Cortex of kidney (tissue), 1 donor: ENCODE measurements at regions not wholly inside any gene's neighbourhood (a gene's known extent, or its start where the extent isn't known, plus 50 kb on each side); places are given as distances from the start of the nearest gene placed in this dataset.
"Not testable (repeated sequence)": the region's sequence is repeated elsewhere in the genome, so short reads cannot be mapped to it uniquely, and the experiment has no call there.

Experiments used
- DNase-seq: peaks from one replicate; lab custom pipeline; 2025; lab: John Stamatoyannopoulos, UW

DNA sequence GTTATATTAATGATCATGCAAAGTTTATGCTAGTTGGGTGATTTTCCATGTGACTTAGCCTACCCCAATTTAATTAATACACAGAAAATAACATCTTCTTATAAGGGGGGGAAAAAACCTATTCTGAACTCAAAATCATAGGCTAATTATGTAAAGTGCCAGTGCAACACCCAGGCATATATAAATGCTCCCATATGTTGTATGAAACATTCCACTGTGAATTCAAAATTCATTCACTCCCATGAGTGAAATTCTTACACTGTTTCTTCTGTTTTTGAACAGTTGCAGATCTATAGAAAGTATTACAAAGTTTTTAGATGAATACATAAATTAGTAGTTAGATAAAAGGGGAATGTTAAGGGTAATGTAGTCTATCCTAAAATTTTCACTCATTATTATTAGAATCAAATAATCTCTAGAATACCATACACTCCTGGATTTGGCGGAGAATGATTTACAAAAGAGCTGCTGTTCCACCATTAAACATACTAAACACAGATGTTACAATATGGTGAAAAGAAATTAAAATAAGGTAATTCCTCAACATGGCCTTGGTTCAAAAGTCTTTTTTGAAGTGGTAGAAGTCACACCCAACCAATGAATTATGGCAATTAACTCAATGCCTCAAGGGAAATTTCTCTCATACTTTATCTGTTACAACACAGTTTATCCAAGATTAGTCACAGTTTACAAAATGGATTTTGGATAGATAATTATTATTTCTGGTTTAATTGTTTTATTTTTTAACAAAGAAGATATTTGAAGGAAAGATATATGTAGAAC, 454.1 kb upstream of the FLRT2 start:
- no peak for DNase-seq

DNA sequence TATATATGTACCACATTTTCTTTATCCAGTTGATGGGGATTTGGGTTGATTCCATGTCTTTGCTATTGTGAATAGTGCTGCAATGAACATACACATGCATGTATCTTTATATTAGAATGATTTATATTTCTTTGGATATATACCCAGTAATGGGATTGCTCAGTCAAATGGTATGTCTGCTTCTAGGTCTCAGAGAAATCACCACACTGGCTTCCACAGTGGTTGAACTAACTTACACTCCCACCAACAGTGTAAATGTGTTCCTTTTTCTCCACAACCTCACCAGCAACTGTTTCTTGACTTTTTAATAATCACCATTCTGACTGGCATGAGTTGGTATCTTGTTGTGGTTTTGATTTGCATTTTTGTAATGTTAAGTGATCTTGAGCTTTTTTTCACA, 452.2 kb upstream of the FLRT2 start:
- not testable (repeated sequence) for DNase-seq

DNA sequence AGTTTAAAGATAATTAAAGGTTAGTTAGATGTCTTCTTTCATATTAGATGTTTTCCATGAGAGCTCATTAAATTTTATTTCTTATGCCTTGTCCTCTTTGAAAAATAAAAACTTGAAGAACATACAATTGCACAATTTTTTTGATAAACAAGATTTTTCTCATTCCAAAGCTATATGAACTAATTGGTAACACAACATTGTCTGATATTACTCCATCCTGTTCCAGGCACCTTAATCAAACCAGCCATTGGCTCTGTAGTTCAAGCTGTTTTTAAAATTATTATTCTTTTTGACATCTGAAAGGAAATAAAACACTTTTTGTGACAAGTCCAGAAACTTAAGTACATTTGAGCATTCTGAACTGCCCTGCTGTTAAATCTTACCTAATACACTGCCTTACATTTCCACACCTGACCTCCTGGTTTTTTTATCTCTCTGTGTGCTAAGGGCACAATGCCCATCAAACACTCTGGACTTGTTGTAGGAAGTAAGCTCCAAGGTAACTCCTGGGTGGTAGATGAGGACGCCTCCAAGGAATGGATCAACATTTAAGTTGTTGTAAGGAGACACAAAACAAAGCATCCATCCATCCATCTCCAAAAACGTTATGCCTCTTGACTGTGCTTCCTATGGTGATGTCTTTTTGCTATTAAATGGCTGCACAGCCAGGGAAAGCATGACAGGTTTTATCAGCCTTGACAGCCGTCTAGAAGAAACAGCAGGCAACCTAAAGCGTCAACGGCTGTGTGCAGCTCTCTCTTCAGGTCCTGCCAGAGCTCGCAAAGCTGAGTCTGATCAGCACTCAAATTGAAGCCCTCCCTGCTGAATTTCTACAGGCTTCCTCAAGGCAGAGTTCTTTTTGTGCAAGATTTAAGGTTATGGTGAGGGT, 449.9 kb upstream of the FLRT2 start:
- no peak for DNase-seq

DNA sequence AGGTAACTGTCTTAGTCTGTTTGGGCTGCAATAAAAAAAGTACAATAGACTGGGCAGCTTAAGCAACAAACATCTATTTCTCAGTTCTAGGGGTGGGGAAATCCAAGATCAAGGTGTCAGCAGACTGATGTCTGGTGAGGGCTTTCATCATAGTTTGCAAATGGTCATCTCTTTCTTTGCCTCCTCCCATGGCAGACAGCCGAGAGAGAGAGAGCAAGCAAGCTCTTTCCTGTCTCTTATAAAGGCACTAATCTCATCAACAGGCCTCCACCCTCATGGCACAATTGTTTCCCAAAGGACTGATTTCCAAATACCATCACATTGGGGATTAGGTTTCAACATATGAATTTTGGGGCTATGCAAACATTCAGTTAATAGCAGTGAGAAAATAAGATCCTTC, 445.6 kb upstream of the FLRT2 start:
- no peak for DNase-seq

DNA sequence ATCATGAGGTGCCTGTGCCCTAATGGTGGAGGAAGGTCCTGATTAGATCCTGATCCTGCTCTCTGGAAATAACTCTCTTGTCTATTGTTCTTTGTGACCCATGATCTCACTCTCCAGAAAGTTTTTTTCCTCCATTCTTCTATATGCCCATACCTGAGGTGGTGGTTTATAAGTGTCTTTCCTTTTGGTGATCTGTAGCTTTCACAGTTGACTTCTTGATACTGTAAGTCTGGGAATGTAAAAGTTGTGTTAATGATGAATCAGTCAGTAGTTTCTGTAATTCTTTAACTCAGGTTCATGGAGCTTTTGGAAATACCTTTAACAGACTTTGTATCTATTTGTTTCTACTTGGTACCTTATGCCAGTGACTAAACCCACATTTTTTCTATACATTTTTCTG, 444.0 kb upstream of the FLRT2 start:
- no peak for DNase-seq

DNA sequence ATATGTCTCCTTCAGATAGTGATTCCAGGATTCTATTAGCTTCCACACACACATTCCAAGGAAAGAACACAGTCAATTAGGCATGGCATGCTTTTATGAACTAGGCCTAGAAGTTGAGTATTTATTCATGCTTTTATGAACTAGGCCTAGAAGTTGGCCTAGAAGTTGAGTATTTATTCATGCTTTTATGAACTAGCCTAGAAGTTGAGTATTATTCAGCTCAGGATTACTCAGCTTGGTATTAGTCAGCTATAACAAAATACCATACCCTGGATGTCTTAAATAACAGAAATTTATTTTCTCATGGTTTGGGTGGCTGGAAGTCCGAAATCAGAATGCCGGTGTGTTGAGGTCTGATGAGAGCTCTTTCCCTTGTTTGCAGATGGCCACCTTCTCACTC, 442.7 kb upstream of the FLRT2 start:
- no peak for DNase-seq

DNA sequence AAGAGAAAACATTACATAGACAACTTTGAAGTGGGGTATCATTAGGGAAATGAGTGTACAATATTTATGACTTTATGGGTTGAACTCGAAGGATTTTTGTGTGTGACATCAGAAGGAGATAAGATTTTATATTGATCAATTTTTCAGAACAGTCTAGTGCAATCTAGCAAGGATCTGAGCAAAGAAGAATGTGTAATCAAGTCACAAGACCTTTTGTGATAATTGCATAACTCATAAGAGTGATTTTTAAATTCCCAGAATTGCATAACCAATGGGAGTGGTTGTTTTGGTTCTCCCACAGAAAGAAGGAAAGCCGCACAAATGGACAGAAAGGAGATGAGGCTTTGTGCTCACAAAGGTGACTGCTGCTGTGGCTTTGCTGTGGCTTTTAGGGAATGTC, 441.8 kb upstream of the FLRT2 start:
- DNase-seq = no peak

DNA sequence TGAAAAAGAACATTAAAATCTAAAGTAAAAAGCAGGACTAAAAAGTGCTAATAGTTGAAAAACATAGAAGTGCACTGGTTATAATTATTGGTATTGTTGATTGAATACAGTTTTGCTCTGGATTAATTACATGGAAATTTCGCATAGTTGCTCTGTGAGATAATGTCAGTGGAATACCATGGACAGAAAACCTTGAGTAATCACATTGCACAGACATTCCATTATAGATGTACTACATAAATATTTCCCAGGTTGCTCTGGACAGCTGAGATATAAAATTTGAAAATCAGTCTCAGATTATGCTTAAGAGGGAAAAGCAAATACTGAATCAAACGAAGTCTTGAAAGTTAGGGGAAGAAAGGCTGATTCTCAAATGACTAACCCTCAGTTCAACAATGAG, 439.3 kb upstream of the FLRT2 start:
- no peak for DNase-seq

DNA sequence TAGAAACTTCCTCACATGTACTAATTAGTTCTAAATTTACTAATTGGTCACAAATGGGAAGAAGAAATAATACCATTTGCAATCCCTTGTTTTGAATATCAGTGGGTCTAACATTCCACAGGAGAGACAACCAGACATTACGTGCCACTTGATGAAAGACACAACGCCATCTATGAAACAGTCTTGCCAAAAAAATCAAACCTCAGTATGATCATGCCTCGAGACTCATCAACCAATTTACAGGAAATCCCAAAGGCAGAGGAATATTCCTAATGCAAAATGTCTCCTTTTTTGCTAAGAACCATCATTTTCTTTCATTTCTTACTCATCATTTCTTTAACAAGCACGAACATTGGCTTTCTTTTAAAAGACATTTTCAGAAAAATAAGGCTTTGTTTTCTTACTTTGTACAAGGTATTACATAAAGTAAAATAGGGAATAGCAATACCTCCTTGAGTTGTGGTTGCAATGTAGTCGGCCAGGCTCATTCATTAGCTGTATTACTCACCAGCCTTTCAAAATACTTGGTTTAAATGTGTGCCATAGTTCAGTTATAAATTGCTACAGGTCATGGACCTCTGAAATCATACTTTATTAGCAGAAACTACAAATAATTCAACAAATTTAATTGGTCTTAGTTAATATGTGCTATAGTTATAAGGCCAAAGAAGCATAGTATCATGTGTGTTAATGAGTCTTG, 436.2 kb upstream of the FLRT2 start:
- DNase-seq = no peak

DNA sequence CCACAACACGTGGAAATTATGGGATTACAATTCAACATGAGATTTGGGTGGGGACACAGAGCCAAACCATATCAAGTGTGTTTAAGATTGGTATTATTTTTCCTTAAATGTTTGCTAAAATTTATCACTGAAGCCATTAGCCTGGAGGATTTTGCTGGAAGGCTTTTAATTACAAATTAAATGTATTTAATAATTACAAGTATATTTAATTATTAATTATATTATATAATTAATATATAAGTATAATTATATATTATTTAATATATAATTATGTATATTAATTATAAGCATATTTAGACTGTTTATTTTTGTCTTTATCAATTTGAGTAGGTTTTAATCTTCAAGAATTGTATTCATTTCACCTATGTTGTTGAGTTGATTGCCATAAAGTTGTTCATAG, 427.4 kb upstream of the FLRT2 start:
- no peak for DNase-seq

DNA sequence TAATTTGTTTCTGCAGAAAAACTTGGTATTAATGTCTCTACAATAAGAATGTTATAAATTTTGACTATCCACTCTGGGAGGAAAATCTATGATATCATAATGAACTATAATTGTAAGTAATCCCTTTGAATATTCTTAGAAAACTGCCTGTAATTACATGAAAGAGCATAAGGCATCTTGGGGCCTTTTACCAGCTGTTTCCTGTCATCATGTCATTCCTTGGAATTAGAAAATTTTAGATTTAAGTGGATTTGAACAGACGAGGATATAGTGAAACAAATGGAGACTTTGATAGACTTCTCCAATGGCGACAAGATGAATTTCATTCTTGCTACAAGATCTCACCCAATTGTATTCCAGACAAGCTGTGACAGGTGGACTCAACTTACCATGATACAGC, 423.4 kb upstream of the FLRT2 start:
- DNase-seq = no peak

DNA sequence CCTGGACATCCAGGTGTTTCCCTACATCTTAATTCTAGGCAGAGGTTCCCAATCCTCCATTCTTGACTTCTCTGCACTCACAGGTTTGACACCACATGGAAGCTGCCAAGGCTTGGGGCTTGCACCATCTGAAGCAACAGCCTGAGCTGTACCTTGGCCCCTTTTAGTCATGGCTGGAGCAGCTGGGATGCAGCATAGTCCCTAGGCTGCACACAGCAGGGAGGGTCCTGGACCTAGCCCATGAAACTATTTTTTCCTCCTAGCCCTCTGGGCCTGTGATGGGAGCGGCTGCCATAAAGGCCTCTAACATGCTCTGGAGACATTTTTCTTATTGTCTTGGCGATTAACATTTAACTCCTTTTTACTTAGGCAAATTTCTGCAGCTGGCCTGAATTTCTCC, 417.2 kb upstream of the FLRT2 start:
- no peak for DNase-seq

DNA sequence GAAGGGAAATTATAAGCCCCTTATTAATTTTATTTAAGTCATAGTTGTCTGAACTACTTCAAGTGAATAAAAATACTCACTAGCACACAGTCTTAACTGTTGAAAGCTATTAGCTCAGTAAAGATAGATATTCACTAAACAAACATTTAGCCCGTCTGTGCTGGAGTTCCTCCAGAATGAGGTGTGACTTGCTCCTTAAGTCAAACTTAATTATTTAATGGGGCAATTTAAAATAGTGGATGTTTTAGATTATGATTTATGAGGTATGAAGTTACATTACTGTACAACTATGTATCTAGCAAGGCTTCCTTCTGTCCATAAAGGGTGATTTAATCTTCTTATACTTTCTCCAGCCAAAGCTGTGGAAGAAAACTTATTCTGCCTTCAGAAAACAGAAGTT, 414.0 kb upstream of the FLRT2 start:
- no peak for DNase-seq

DNA sequence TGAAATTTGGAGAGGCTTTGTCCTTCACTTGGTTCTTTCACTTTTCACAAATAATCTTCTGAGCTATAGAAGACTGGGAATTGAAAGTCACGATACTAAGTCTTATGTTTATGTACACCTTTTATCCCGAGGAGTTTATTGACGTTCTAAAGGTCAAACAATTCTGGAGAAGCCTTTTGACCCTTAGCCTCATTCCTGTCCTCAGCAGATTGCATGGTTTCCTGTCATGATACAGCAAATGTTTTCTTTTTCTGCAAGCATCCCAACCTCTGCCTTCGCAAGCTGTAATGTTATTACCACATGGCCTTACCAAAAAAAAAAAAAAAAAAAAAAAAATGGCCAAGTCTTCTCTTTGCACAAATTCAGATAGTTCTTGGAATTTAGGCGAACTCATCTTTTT, 411.7 kb upstream of the FLRT2 start:
- DNase-seq = no peak

DNA sequence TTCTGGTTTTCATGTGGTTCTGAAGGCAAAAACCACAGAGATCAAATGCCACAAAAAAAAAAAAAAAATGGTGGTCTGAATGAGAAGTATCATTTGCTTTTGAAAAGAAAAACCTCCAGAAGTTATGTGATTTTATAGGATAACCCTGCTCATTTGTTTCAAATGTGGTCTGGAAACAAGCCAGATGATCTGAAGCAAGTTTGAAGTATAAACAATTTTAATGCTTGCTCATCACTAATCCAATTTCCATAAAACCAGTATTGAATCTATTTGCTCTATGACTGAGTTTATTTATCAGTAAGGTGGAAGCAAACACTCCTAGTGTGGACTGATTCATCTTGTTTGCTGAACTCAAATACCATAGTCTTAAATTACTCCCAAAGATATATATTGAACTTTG, 407.3 kb upstream of the FLRT2 start:
- no peak for DNase-seq

DNA sequence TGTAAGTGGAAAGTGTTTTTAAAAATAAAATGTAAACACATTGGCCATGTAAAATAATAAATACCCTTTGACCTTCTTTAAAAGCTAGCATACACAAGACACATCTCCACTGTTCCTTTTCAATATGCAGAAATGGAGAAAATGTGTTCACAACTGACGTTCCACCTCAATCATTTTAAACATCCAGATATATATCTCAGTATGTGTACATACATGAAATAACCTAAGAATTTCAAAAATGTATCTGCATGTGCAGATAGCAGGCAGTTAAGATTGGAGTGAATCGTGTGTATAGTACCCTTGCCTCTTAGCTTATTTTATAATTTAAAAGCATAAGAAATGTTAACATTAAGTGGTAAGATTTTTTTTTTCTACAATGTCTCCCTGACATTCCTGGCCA, 406.2 kb upstream of the FLRT2 start:
- DNase-seq = no peak

DNA sequence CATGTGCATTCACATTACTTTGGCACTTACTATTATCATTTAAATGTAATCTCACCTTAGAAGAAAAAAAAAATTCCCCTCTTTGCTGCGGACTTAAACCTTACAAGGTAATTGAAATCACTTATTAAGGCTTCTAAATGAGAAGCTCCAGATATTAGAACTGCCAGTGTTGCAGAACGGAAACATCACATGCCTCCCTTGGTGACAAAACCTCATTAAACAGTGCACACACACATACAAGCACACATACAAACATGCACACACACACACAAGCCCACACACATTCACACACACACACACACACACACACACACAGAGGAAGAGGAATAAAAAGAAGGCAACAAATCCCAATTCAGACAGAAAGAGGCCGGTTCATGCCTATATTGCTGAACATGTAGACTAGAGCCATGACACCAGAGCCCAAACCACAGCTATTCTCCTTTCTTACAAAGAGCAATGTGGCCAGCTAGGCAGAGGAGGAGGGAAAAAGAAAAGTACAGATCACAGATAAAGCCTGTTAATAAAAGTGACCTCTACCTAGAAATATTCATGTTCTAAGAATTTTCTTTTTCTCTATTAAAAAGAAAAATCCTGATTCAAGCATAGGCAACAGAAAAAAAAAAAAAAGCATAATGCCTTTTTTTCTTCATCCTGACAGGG, 405.2 kb upstream of the FLRT2 start:
- DNase-seq = no peak

DNA sequence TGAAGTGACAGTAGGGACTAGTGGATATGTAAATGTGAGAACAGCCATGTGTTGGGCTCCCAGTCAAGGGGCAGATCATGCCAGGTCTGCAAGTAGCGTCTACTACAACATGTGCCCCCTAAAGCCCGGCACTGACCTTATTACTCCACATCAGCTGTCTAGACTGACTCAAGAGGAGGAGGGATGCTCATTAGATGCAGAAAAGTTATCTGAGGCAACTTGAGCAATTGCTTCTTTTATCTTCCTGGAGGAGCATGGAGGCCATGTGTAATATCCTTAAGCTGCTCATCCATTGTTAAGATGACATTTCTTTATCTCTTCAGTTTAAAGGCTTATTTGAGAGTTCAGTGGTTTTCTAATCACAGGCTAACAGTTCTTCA, 404.7 kb upstream of the FLRT2 start:
- no peak for DNase-seq

DNA sequence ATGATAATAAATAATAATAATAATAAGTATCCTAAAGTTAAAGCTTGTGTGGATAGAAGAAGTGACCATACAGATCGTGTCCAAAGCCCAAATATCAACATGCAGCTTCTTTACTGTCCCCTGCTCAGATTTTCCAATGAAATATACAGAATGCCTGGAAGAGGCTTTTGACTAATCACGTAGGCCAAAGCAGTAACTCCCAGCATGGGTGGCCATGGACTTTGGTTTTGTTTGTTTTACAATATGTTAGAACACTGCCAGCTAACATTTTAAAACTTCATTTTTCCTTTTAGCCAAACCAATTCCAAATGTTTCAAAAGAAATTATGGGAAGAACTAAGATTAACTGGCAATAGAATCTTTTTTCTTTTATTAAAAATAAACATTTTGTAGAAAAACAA, 400.0 kb upstream of the FLRT2 start:
- no peak for DNase-seq

DNA sequence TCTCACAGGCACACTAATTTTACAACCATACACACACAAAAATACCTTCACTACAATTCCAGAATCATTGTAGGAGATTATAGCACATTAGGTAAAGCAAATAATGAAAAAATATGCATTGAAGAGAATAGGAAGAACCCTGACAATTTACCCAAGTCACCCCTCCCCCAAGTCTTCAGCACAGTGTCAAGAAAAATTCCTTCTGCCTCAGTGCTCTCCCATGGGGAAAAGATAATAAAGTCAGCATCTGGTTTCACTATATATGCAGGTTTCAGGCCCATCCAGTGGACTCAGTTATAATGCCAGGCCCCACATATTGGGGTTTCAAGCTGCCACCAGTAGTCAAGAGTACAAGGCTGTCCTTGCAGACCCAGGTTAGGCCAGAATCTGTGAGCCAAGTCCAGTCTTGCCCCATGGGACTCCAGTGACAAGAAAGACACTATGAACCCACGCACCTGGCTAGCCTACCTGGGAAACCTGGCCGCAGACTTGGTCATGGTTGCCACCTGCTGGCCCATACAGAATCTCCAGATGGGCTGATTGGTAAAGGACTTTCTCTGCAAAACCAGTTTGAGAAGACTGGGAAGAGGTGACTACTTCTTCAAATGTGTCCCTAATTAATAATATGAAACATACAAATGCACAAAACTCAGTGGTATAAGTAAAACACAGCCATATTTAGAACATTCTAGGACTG, 398.6 kb upstream of the FLRT2 start:
- DNase-seq = no peak

DNA sequence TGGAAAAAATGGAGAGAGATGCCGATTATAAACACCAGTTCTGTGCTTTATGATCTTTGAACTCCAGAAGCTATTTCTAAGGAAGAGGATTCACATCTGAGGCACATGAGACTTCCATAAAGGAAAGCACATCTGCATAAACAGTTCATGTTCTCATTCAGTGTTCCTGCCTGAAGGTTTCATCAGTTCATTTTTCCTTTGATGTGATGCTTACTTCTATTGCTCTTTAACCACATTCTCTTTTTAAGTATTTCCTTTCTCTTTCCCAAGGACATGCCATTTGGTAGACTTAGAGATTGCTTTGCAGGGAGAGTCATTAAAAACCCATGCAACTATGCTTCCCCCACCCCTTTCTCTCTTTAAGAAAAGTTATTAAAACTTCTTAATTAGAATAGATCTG, 387.0 kb upstream of the FLRT2 start:
- DNase-seq = no peak

DNA sequence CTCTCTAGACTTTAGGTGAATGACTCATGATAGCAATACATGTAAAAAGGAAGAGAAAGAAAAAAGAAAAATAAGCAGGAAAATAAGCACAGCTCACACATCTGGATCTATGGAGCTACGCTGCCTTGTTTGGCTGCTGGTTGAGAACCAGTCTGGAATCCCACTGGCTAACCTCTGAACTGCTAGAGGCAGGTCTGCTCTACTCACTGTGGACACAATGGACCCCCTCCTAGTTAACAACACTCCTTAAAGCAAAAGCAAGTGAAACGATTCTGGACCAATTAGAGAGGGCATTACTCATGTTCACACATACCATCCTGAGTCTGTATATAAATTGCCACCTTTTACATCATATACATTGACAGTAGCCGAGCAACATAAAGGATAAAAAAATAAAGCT, 383.2 kb upstream of the FLRT2 start:
- no peak for DNase-seq
